ENCODE measurements at regions not wholly inside any gene's neighbourhood (a gene's known extent, or its start where the extent isn't known, plus 50 kb on each side); places are given as distances from the start of the nearest gene placed in this dataset.

DNA sequence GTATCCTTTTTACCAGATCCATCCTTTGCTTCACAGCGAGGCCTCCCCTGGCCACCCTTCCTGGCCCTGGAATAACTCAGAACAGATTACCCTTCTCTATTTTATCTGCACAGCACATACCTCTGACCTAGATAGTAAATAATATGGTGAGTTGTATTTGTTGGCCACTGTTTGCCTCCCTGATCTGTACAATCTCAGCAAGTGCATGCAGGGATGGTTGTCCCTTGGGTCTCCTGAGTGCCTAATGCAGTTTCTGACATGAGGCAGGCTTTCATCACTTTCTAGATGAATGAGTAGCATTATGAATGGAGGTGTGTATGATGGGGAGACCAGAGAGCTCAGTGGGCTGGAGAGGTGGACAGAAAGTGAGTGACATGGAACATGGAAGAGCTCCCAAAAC is 525.1 kb upstream of the IGFBP3 start:
- DNase-seq (ENCODE audit: low read depth in 3 of 3): no peak

DNA sequence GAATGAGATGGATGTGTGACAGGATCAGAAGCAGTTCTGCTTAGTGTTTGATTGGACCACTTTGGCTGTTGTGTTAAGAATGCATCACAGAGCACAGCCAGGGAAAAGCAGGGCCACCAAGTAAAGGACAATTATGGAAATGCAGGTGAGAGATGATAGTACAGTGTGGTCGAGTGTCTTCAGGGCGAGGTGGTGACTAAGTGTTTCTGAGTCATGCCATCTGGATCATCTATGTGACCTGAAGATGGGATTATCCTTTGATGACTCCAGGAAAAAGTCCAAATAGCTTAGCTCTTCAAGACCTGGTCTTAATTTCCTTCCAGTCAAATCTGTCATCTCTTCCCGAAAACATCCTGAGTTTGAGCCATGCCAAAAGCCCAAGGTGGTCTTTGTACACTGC is 523.2 kb upstream of the IGFBP3 start:
- no peak for DNase-seq (ENCODE audit: low read depth in 3 of 3)

DNA sequence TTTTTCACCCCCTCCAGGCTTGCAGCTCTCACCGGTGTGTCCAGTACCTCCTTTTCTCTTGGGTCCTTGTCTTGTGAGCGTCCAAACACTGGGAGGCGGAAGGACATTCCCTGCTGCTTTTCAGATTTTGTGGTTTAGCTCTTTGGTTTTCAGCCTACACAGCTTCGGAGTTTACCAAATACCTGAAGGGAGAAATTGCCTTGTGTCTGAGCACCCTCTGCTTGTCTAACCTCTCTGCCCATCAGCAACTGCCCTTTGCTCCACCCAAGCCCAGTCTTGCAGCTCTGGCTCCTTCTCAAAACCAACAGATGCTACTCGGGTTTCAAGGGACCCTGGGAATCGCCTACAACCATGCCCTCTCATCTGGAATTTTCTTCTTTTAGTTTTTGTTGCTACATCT is 519.1 kb upstream of the IGFBP3 start:
- DNase-seq (ENCODE audit: low read depth in 3 of 3): no peak

DNA sequence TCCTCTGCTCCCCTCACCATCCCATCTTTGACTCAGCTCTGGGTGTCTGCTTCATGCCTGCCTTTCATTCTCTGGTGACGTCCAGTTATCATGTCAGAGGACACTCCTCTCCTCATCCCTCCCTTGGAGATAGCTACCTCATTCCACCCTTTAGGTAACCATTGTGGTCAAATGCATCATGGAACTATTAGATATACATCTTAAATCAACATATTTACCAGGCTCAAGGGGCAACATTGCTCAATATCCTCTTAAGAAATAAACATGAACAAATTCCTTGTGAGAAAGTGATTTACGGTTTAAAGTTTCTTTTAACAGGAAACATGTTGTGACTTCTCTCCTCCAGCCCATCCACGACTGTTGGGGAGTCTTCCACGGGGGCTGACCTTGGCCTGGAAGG is 511.6 kb upstream of the IGFBP3 start:
- DNase-seq (ENCODE audit: low read depth in 3 of 3): no peak

DNA sequence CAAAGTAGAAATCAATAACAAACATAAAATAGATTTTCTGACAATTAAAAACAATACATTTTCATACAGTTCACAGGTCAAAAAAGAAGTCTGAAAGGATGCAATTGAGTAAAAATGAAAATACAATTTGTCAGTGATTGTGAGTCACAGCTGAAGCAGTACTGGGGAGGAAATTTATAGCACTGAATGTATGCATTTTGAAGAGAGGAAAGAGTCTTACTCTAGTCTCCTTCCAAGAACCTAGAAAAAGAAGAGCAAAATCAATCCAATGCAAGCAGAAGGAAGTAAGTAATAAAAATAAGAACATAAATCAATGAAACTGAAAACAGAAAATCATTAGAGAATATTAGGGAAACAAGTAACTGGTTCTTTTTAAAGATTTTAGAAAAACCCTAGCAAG is 507.2 kb upstream of the IGFBP3 start:
- no peak for DNase-seq (ENCODE audit: low read depth in 3 of 3)

DNA sequence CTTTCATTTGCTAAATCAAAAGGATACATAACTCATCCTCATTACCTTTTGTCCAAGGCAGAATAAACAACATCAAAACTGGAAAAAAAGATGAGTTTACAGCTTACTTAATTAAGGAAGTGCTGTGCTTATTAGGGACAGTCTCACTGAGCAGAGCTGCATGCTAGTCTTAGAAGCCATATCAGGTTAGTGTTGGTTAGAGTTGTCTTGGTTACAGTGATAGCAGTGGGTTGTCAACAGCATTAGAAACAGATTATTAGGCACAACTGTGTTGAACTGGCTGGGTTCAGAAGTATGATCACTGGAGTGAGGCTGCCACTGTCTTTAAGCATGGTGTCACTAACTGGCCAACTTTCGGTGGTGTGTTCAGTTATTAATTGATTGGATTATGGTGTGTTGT is 503.9 kb upstream of the IGFBP3 start:
- DNase-seq (ENCODE audit: low read depth in 3 of 3): no peak

DNA sequence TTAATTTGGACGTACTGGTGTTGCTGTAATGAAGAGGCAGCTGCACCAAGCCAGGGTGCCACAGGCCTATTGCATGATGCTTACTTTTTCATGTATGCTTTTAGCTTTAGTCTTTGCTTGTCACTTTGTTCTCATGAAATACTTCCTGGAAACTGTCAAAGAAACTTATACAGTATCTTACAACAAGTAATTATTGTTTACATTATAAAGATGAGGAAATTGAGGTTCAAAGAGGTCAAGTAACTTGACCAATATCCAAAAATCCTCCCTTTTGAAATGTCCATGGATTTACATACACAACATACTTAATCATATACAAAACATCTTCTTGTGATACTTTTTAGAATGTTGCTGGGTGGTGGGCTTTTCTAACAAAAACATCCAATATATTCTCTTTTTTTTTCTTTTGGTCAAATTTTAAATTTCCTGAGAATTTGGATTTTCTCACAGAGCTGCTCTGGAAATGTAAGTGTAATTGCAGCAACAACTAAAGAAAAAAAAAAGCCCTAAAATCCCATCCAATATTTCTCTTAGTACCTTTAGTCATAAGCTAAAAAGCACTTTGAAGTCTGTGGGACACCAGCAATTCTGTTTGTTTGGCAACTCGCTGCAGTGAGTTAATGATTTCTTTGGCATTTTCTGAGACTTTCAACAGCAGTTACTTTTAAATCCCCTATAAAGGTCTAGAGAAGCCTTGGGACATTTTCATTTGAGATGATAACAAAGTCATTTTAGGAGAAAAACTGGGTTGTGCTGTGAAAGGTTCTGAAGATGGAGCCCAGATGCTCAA is 500.6 kb upstream of the IGFBP3 start:
- DNase-seq (ENCODE audit: low read depth in 3 of 3): no peak

DNA sequence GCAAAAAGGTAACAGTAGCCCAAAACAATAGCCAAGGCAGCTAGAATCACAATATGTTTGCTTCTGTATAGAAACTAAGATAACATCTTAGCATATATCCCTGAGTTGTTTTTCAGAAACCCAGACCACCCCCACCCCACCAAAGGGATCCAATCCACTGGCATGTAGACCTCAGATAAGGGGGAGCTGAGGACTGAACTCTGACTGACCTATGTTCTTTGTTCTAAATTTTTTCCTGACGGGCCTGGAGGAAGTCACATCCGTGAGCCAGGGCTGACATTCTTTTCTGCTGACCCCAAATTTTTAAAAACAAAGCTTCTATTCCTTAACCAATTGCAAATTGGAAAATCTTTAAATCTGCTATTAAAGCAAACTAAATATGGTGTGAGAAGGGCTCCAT is 493.9 kb upstream of the IGFBP3 start:
- DNase-seq (ENCODE audit: low read depth in 3 of 3): no peak

DNA sequence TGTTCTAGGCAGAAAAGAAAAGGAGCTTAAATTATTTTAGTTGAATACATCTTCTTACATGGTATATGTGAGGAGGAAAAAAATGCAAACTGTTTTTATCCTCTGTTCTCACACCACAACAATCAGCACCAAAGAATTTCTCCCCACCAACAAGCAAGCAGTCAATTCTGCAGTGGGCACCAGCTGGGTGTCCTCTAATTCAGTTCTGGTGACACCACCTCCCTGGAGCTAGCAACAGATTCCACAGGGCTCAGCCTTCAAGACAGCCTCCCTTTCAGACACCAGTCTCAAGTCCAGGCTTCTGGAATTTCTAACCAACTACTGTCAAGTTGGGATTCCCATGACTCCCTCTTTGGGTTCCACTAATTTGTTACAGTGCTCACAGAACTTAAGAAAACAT is 490.2 kb upstream of the IGFBP3 start:
- DNase-seq (ENCODE audit: low read depth in 3 of 3): no peak

DNA sequence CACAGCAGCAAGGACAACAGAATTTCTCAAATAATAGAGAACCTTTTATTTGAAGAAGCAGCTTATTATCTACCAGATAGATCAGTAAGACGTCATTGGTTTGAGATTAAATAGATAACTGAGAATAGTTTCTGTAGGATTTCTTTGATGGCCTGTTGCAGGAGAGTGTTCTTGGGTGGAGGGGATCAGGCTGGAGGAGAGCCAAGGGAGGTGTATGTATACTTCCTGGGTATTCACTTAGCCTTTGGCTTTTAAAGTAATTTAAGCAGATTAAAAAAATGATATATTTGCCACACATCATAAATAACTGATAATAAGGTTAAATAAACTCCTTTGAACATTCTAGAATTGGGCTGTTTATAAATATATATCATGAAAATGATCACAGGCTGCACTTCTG is 486.1 kb upstream of the IGFBP3 start:
- no peak for DNase-seq (ENCODE audit: low read depth in 3 of 3)

DNA sequence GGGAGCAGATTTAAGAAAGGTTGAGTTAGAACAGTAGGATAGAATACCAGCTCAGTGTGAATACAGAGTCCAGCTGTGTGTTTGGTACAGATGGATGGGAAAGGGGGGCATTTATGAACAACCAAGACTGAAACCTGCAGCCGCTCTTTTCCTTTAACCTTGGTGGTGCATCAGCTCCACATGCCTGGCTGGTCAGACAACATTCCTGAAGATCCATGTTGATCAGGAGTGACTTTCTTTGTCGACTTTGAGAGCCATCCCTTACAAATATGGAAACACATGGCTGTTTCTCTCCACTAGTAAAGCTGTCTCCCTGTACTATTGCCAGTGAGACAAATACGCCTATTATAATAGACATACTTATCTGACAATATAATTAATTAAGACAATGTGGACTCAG is 476.5 kb upstream of the IGFBP3 start:
- no peak for DNase-seq (ENCODE audit: low read depth in 3 of 3)

DNA sequence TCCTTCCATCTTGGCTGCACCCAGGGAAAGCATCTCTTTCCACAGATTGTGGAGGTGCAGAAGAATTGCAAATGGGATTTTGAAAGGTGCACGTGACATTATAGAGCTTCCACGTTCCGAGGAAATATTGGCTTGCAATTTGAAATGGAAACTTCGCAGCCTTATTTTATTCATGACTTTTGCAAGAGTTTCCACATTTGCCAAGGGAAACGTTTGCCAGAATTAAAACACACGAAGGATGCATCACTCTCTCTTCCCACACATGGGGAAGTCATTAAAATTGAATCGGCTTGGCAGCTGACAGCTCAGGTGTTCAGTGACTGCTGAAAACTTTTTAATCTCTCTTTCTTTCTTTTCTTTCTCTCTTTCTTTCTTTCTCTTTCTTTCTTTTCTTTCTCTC is 475.4 kb upstream of the IGFBP3 start:
- DNase-seq (ENCODE audit: low read depth in 3 of 3): no peak

DNA sequence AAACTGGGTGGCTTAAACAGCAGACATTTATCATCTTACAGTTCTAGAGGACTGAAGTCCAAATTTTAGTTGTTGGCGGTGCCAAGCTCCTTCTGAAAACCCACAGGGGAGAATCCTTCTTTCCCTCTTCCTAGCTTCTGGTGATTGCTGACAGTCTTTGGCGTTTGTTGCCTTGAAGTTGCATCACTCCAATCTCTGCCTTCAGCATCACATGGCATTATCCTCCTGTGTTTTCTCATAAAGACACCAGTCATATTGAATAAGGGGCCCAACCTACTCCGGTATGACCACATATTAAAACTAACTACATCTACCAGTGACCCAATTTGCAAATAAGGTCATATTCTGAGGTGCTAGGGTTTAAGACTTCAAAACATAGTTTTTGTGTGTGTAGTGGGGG is 472.1 kb upstream of the IGFBP3 start:
- no peak for DNase-seq (ENCODE audit: low read depth in 3 of 3)

DNA sequence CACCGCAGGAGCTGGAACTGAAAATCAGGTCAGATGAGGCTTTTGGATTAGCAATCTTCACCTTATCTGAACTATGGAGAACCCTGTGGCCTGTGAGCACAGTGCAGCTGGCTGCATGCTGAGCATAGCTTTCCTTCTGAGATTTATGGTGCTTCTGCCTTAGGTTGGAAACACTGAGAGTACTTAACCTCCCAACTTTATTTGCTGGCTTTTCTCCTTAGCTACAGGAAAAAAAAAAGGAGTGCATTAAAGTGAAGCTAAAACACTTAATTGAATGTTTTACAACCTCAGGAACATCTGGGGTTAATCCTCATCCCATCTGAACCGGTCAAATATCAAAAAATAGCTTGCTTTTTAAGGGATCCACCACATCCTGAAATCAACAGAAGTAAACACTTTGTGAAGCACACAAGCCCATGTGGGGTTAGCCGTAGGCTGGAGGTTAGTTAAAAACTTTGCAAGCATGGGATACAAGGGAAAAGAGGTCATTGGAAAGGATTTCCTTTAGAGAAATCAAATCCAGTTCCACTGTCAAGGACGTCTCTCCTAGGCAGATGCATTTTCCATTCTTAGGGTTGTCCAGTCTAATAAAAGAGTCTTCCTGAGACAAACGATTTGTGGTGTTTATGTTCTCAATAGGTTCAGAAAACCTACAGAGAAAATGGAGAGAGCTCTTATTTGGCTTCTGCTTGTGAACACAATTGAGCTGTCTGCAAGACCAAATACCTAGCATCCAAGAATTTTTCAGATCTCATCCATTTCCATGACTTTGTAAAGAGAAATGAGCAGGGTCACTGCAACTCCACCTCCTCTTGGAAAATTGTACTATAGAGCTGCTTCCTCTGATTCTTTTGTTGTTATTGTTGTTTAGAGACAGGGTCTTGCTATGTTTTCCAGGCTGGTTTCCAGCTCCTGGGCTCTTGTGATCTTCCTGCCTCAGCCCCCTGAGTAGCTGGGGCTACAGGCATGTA is 470.4 kb upstream of the IGFBP3 start:
- DNase-seq (ENCODE audit: low read depth in 3 of 3): no peak

DNA sequence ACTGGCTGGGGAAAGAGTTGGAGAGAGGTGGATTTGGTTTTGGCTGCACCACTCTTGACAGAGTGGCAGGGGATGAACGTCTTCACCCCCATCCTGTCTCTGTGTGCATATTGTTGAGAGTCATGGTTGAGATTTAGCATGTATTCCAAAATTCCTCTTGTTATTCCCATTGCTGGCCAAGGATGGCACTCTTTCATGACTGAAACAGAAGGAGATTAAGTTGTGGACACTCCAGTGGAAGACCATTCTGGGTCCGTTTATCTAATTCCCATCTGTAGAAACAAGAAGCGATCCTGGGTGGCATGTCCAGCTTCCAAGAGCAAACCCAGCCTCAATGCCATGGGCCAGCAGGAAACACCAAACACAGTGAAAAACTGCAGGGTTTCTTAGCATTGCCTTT is 469.0 kb upstream of the IGFBP3 start:
- DNase-seq (ENCODE audit: low read depth in 3 of 3): no peak

DNA sequence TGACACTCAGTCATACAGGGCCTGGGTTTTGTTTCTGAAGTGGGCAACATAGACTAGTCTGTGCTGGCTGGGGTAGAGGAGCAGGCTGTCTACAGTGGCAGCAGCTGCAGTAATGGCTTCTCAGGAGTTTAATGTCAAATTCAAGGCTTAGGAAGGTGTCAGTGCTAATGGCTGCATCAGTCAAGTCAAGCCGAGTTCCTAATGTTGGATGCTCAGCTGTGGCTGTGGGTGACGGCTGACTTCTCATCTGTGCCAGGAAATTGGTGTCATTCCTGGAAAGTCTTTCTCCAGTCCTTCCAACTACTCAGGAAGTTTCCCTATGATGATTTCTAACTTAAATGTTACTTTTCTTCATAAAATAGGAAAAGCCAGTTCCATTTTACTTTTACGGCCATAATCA is 468.1 kb upstream of the IGFBP3 start:
- no peak for DNase-seq (ENCODE audit: low read depth in 3 of 3)

DNA sequence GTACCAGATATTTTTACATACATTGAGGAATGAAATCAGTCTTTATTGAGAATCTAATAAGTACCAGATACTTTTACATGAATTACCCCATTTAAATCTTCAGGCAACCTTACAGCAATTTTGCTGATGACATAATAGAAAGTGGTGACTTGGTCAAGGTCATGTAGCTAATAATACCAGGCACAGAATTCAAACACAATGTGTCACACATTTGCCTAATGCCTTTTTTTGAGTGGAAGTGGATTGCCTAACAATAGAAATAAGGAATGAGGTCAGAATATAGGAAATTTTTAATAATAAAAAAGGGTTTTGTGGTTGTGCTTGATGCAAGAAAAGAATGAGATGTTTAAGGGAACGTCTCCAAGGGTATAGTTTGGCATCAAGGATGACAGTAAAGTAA is 466.6 kb upstream of the IGFBP3 start:
- no peak for DNase-seq (ENCODE audit: low read depth in 3 of 3)

DNA sequence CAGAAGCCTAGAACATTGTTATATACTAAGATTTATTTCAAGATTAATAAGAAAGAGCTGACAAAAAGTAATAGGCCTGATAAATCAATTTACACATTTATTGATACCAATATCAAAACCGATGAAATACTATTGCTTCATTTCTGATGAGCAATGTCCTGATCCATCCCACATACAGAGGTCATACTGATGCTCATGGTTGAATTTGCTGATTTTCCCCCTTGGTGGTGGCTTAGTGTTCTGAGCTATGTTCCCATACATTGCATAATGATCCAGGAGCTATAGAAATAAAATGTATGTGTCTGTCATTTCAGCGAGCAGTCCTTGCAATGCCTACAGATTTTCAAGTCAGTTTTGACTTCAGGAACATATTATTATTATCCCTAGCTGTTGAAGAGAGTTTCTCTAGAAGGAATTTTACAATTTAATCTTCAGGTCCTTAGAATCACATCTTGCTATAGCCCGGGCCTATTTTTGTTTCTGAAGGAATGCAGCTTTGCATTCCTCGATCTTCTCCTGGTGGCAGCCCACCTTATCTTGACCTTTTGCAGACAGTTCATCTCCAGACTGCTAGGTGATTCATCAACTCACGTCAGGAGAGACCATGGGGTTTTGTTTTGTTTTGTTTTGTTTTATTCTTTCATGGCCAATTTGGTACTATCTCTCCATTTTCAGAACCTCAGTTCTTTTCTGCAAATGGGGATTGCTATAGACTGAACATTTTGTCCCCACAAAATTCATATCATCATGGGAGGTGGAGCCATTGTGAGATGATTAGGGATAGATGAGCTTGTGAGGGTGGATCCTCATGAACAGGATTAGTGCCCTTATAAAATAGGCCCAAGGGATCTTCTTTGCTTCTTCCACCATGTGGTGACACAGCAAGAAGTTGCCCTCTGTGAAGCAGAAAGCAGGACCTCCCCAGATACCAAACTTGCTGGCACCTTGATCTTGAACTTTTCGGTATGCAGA is 465.6 kb upstream of the IGFBP3 start:
- no peak for DNase-seq (ENCODE audit: low read depth in 3 of 3)

DNA sequence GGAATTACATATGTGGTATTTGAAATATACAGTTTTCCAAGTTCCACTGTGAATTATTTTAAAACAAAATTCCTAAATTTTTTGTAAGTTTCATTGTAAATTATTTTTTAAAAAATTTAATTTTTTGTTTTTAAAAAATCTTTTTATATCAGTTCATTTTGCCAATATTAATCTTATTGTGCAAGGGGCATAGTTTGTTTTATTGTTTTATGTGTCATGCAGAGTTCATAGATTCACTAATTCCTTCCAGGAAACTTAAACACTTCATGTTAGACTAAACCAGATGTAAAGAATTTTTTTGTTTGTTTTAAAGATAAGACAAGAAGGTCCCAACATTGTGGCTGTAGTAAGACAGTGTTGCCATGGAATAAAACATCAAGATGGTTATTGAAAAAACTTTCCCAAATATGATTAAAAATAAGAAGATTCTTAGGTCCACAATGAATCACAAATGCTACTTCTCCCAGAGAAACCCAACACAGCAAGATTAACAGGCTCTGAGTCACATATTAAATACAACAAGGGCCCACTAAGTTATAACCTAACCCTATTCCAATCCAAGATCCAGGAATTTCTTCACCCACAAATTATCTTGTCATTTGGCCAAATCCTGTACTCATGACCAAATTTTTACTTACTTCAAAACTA is 464.7 kb upstream of the IGFBP3 start:
- no peak for DNase-seq (ENCODE audit: low read depth in 3 of 3)

DNA sequence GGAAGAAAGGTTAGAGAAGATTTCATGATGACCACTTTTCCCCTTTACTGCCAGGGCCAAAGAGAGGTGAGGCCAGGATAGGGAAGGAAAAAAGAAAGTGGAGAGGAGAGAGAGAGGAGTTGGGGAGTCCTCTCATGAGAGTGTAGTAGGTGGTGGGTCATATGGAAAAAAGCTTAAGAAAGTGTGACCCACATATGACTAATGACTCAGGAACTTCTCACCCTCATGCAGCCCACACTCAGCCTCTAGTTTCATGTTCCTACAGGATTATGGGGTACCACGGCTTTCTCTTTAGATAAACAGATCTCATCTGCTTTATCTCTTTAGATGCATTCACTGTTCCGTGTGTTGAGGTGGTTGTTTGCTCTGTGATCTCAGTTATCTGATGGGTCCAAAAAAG is 462.5 kb upstream of the IGFBP3 start:
- no peak for DNase-seq (ENCODE audit: low read depth in 3 of 3)

DNA sequence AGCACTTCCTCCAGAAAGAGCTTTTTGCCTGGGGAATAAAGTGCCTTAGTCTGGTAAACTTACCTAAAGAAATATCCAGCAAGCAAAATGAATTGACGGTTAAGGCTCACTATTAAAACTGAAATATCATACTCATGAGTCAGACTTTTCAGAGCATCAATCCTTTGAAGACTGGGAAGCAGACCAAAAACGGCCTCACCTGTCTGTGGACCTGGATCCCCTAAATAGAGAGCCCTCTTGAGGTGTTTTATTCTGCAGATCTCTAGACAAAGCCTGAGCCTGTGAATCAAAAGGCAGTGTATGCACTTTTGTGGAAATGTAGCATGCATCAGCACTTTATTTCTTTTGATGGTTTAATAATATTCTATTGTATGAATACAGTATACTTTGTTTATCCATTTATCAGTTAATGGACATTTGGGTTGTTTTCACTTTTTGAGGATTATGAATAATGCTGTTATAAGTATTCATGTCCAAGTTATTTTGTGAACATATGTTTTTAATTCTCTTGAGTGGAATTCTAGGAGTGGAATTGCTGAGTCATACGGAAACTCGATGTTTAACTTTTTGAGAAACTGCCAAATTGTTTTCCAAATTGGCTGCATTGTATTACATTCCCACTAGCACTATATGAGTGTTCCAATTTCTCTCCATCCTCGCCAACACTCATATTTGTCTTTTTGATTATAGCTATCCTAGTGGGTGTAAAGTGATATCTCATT is 449.0 kb upstream of the IGFBP3 start:
- DNase-seq (ENCODE audit: low read depth in 3 of 3): no peak
